Activated B cell treated with CpG ODN at 0.5 μM for 24 hours (primary cell): ENCODE measurements at regions not wholly inside any gene's neighbourhood (a gene's known extent, or its start where the extent isn't known, plus 50 kb on each side); places are given as distances from the start of the nearest gene placed in this dataset.

Experiments
- ATAC-seq: fragments of 200-7000 bp; cut with Tn5 transposase; one replicate; pipeline ENCODE4 v1.10.0; 2021; ENCODE audit warnings: low read depth, mild to moderate bottlenecking, moderate library complexity
- CTCF ChIA-PET: fragments of 350-600 bp; sonication (Branson Sonifier 250); formaldehyde crosslinking; loops from one replicate; lab custom pipeline; 2021; ENCODE audit warnings: antibody characterized with exemption; lab: Charles Lee
- POLR2A ChIA-PET: fragments of 350-600 bp; sonication (Branson Sonifier 250); formaldehyde crosslinking; loops from one replicate; lab custom pipeline; 2021; ENCODE audit warnings: antibody characterized with exemption; lab: Charles Lee
- DNase-seq: peaks from one replicate; pipeline ENCODE4 v3.0.0; 2022
- H3K27ac Mint-ChIP-seq: one replicate; pipeline ENCODE4 v1.8.0; 2020; ENCODE audit warnings: mixed read lengths
- H3K27me3 Mint-ChIP-seq: one replicate; pipeline ENCODE4 v1.8.0; 2021; ENCODE audit warnings: mixed read lengths
- H3K36me3 Mint-ChIP-seq: one replicate; pipeline ENCODE4 v1.8.0; 2021; ENCODE audit warnings: low read depth, mixed read lengths
- H3K4me1 Mint-ChIP-seq: one replicate; pipeline ENCODE4 v1.8.0; 2021; ENCODE audit warnings: mixed read lengths
- H3K4me3 Mint-ChIP-seq: one replicate; pipeline ENCODE4 v1.8.0; 2020; ENCODE audit warnings: mild to moderate bottlenecking, mixed read lengths
- H3K9me3 Mint-ChIP-seq: one replicate; pipeline ENCODE4 v1.8.0; 2020; ENCODE audit warnings: mixed read lengths
- CTCF ChIP-seq: fragments of 200-600 bp; IDR thresholded peaks from one replicate; pipeline ENCODE4 v1.8.0; 2022; ENCODE audit warnings: antibody characterized with exemption, mild to moderate bottlenecking
- intact Hi-C: fragments of 100-400 bp; cut with micrococcal nuclease; formaldehyde crosslinking; loops from one replicate; pipeline ENCODE4 v1.15.1; 2024

- peaks cover 27% of the 10 kb centered on the region for H3K27me3 Mint-ChIP-seq
- ChIA-PET POLR2A (no interaction called here), CTCF (no interaction called here)
- H3K9me3 Mint-ChIP-seq: peaks cover 2% of the 10 kb centered on the region
- H3K4me3 Mint-ChIP-seq: no peak overlapping the region
- no peaks in the 10 kb centered on the region for H3K4me1 Mint-ChIP-seq
- TF ChIP-seq CTCF: no peak
- ATAC-seq (no peak), DNase-seq (no peak)
- intact Hi-C loops: no loop called here
- H3K36me3 Mint-ChIP-seq: no peaks in the 10 kb centered on the region
- no peak overlapping the region for H3K27ac Mint-ChIP-seq
Measured at GRCh38 chr14:101080922-101081593, 177.5 kb upstream of the RTL1 start.

- Mint-ChIP-seq H3K4me1 (no peaks in the 10 kb centered on the region), H3K9me3 (peaks cover 6% of the 10 kb centered on the region), H3K4me3 (no peak overlapping the region), H3K27ac (no peak overlapping the region), H3K27me3 (peaks cover 21% of the 10 kb centered on the region), H3K36me3 (no peaks in the 10 kb centered on the region)
- no peak for DNase-seq
- ChIA-PET POLR2A (no interaction called here), CTCF (no interaction called here)
- ATAC-seq: no peak
- intact Hi-C loops: no loop called here
- no peak for TF ChIP-seq CTCF
Measured at GRCh38 chr14:101082036-101082435, 178.5 kb upstream of the RTL1 start.

- POLR2A ChIA-PET: no interaction called here
- DNase-seq: no peak
- H3K36me3 Mint-ChIP-seq: no peaks in the 10 kb centered on the region
- no peaks in the 10 kb centered on the region for H3K4me1 Mint-ChIP-seq
- no peak for TF ChIP-seq CTCF
- H3K9me3 Mint-ChIP-seq: peaks cover 6% of the 10 kb centered on the region
- CTCF ChIA-PET: no interaction called here
- intact Hi-C loops: no loop called here
- H3K27ac Mint-ChIP-seq: no peak overlapping the region
- H3K4me3 Mint-ChIP-seq: no peak overlapping the region
- peaks cover 17% of the 10 kb centered on the region for H3K27me3 Mint-ChIP-seq
- no peak for ATAC-seq
Measured at GRCh38 chr14:101082436-101083384, 179.2 kb upstream of the RTL1 start.

GRCh38 chr14:101083564-101084435 is 180.3 kb upstream of the RTL1 start:
- DNase-seq (peak; percentile 8), ATAC-seq (no peak)
- Mint-ChIP-seq H3K9me3 (peaks cover 6% of the 10 kb centered on the region), H3K27ac (no peak overlapping the region), H3K4me3 (no peak overlapping the region), H3K27me3 (peaks cover 9% of the 10 kb centered on the region), H3K36me3 (no peaks in the 10 kb centered on the region), H3K4me1 (no peaks in the 10 kb centered on the region)
- ChIA-PET CTCF (no interaction called here), POLR2A (no interaction called here)
- intact Hi-C loops: no loop called here
- TF ChIP-seq CTCF: no peak
